NCI-H526 treated with DMSO at 0.1 percent for 48 hours (cell line): ENCODE measurements at regions not wholly inside any gene's neighbourhood (a gene's known extent, or its start where the extent isn't known, plus 50 kb on each side); places are given as distances from the start of the nearest gene placed in this dataset.
"Not testable (repeated sequence)": the region's sequence is repeated elsewhere in the genome, so short reads cannot be mapped to it uniquely, and the experiment has no call there.

ENCODE experiments used
- DNase-seq: peaks from one replicate; lab custom pipeline; 2025; lab: John Stamatoyannopoulos, UW

DNA sequence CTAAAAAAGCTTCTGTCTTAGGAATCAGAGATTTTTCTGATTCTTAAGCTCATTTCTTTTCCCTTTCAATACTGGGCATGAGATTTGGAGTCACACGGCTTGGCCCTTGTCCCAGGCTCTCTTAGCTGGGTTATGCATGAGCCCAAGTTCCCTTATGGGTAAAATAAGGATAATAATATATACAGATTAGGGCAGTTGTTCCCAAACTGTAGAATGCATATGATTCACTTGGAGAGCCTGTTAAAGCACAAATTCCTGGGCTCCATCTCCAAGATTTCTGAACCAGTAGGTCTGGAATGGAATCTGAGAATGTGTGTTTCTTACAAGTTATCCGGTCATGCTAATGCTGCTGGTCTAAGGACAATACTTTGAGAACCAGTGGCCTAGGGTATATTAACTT is 154.0 kb downstream of the REEP3 start:
- DNase-seq = no peak

- no peak for DNase-seq
Observed at GRCh38 chr10:63677001-63677400, 155.8 kb downstream of the REEP3 start.

DNA sequence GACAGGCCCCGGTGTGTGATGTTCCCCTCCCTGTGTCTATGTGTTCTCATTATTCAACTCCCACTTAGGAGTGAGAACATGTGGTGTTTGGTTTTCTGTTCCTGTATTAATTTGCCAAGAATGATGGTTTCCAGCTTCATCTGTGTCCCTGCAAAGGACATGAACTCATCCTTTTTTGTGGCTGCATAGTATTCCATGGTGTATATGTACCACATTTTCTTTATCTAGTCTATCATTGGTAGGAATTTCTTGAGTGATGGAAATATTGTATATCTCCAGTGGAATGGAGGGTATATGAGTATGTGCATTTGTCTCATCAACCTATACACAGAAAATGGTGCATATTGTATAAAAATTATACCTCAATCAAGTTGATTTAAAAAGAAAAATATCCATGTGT is 159.3 kb downstream of the REEP3 start:
- DNase-seq = not testable (repeated sequence)

- DNase-seq = no peak
Observed at GRCh38 chr10:63681993-63682697, 160.9 kb downstream of the REEP3 start.

DNA sequence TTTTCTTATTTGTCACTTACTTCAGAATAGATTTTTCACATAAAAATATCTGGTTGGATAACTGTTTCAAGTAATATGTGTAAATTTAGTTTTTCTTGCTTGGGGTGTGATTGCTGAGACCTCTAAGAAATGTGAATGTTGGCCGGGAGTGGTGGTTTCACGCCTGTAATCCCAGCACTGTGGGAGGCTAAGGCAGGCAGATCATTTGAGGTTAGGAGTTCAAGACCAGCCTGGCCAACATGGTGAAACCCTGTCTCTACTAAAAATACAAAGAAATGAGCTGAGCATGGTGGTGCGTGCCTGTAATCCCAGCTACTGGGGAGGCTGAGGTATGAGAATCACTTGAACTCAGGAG is 161.5 kb downstream of the REEP3 start:
- DNase-seq = not testable (repeated sequence)

DNA sequence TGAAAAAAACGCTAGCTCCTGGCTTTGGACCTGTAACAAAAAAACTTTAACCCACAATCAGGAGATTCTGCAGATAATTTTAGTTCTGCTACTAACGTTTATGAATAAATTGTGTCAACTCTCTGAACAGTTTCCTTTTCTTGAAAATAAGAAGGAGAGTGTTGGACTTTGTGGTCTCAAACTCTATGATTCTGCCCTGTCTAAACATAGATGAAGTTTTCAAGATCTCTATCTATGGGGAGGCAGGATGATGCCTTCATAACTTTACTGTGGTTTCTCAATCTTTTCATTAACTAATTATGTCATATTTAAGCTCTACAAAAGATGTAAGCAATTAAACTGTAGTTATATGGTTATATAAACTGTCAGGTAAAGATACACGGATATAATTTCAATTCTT is 162.0 kb downstream of the REEP3 start:
- DNase-seq = no peak

DNA sequence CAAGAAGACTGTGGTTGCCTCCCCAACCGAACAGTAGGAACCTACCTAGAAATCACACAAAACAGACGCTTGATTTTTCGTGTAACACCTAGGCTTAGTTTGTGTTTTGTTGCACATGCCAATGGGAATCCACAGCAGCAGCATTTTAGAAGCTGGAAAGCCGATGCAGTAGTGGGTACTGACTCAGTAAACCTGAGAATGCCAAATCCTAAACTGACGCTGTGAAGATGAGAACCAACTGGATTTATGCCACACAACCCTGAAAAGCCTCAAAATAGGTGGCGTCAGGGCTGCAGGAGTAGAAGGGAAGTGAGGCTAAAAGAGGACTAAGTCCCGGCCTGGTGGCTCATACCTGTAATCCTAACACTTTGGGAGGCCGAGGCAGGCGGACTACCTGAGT is 162.5 kb downstream of the REEP3 start:
- DNase-seq = no peak

DNA sequence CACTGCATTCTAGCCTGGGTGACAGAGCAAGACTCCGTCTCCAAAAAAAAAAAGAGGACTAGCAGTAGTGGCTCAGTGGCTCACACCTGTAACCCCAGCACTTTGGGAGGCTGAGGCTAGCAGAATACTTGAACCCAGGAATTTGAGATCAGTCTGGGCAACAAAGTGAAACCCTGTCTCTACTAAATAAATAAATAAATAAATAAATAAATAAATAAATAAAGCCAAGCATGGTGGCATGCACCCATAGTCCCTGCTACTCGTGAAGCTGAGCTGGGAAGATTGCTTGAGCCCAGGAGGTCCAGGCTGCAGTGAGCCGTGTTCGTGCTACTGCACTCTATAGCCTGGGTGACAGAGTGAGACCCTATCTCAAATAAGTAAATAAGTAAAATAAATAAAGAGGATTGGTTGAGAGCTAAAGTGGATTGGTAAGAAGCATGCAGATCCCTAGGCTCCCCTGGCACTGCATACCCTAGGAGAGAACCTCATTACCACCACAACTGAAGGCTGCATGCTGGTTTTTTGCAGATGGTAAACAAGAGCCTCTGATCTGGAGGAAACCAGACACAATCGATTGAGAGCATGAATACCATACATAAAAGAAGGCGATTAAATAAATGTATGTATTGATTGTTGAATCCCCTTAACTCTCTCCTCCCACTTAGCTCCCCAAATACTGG is 163.2 kb downstream of the REEP3 start:
- no peak for DNase-seq

DNA sequence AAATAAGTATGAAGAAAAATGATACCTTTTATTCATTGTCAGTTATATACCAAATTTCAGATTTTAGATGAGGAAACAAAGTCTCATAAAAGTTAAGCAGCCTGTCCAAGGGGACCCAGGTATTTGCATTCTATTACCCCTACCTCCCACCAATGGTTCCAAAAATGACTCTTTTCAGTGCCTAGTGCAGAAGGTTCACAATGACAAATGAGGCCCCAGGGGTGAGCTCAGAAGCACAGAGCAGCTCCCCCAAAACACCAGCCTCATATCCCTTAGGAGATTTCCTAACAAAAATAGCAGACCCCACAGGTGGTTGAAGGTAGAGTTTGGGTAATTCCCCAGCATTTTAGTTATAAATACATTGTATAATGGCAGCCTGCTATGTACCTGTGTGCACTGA is 168.6 kb downstream of the REEP3 start:
- no peak for DNase-seq

DNA sequence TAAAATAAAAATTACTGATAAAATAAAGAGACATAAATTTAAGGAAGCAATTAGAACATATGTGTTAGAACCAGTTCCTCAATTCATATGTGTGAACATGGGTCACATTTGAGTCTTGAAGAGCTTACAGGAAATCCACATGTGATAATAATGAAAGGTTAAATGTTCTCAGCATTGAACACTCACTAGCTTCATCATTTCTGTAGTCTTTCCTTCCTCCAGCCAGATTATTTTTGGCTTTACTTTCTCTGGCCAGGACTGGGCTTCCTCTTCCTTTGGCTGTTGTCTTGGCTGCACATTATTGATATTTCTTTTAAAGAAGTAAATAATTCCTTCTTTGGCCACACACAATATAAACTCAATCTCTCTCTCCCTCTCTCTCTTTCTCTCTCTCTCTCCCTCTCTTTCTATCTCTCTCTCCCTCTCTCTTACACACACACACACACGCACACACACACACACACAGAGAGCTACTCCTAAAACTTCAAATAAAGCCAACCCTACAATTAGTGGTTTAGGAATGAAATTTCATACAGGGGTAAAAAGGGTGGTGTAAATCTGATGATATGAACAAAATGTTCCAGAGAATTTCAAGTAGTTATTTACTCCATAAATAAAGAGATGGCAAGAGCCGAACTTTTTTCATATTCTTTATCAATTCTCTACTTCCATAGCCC is 171.2 kb downstream of the REEP3 start:
- DNase-seq = no peak

- DNase-seq = not testable (repeated sequence)
Observed at GRCh38 chr10:63693021-63693420, 171.8 kb downstream of the REEP3 start.

GRCh38 chr10:63696205-63696604 is 175.0 kb downstream of the REEP3 start:
- DNase-seq = no peak

DNA sequence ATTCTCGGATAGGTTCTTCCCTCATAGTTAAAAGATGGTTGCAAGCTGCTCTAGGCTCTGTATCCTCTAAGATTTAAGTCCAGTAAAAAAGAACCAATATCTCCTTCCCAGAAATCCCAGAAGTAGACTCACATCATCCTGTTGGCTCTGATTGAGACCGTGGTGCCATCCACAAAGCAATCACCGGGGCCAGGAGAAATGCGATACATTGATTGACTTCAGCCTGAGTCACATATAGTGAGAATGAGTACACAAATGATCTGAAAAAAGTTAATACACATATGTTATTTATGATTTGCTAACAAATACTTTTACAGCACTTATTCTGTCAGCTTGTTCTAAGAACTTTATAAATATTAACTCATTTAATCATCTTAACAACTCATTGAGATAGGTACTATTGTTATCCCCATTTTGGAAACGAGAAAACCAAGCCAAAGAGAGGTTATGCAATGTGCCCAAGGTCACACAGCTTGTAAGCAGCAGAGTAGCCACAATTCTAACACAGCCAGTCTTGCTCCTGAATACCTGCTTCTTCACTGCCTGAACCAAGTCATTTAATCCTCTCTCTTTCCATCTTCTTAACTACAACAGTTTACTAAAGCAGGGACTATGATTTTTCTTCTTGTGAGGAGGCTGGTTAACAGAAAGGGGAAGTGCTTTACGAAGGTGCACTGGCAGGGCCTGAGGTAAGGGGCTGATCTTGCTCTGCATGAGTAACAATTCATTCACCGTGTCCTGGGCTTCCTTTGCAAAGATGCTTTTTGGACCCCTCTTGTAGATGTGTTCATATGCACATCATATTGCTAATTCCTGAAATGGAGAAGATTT is 177.0 kb downstream of the REEP3 start:
- DNase-seq = no peak

- DNase-seq = no peak
Observed at GRCh38 chr10:63698787-63699150, 177.6 kb downstream of the REEP3 start.

DNA sequence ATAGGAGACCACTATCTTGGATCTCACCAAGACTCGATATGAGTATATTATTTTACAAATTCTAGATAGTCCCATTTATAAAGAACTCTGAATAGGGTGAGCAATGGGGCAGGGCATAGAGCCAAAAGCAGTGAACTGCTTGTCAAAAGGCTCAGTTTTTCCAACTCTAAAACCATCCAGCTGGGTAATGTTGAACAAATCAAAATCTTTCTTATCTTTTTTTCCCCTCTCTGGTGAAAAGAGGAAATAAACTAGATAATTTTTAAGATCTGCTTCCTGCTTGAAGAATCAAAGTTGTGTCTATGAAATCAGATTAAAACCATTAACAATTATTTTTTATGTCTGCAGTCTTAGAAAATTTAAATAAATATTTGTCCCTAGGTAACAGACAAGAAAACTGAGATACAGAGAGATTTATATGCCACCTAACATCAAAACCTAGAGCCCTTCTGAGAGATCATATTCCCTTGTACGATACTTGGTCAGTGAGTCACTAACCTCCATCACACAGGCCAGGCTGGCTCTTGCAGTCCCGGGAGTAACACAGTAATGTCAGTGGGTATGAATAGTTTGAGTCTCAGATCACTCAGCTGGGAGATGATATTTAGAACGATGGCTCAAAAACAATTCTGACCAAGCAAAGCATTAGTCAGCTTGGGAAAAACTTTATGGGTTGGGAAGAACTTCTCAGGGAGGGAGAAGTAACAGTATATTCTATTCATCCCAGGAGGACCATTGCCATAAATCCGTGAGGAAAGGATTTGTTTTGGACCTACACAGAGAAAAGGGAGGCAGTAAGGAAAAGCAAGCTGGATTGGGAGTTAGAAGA is 178.8 kb downstream of the REEP3 start:
- DNase-seq = no peak

- DNase-seq = no peak
Observed at GRCh38 chr10:63700631-63701156, 179.5 kb downstream of the REEP3 start.

- no peak for DNase-seq
Observed at GRCh38 chr10:63702092-63702491, 180.9 kb downstream of the REEP3 start.

DNA sequence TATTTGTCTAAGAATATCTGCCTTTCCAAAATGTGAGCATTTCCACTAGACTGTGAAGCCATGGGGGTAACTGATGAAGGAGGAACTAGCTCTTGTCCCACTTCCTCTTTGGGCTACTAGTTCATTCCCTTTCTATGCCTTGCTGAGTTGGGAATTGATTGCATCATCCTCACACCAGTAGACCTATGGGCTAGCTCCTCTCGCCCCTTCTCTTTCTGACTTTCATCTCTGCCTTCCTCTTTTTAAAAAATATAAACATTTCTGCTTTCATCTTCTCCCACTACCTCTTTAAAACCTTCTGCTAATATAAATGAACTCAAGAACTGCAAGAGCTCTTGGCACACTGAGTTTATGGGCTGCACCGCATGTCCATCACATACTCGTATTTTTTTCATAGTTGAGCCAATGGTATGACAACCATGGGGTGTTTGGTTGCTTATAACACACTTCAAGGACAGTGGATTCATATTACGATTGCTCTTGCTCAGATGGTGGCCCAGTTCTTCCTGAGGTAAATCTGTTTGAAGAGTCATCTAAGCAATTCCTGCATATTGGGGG is 182.0 kb downstream of the REEP3 start:
- no peak for DNase-seq

GRCh38 chr10:63703740-63704345 is 182.6 kb downstream of the REEP3 start:
- DNase-seq = no peak

GRCh38 chr10:63707254-63707910 is 186.2 kb downstream of the REEP3 start:
- no peak for DNase-seq
